OCI-LY7 (cell line): ENCODE measurements at regions not wholly inside any gene's neighbourhood (a gene's known extent, or its start where the extent isn't known, plus 50 kb on each side); places are given as distances from the start of the nearest gene placed in this dataset.
"Not testable (repeated sequence)": the region's sequence is repeated elsewhere in the genome, so short reads cannot be mapped to it uniquely, and the experiment has no call there.

ENCODE experiments used
- EZH2phosphoT487 ChIP-seq: fragments of 200-600 bp; sonication (generic); IDR thresholded peaks from 2 replicates; pipeline ENCODE4 v1.6.1; 2018; ENCODE audit warnings: low read depth, borderline replicate concordance, mild to moderate bottlenecking, mixed run types, antibody characterized with exemption, low read length, moderate library complexity, mixed read lengths
- TF ChIP-seq, protein P1 (sequence below): fragments of 200-600 bp; sonication (generic); conservative IDR thresholded peaks from 2 replicates; pipeline ENCODE4 v1.5.1; 2014; ENCODE audit warnings: mild to moderate bottlenecking, antibody characterized with exemption, low read length, moderate library complexity, mixed read lengths

DNA sequence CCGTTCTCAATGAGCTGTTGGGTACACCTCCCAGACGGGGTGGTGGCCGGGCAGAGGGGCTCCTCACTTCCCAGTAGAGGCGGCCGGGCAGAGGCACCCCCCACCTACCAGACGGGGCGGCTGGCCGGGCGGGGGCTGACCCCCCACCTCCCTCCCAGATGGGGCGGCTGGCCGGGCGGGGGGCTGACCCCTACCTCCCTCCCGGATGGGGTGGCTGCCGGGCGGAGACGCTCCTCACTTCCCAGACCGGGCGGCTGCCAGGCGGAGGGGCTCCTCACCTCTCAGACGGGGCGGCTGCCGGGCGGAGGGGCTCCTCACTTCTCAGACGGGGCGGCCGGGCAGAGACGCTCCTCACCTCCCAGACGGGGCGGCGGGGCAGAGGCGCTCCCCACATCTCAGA is 101.6 kb downstream of the ZNF429 start:
- TF ChIP-seq, protein P1, sequence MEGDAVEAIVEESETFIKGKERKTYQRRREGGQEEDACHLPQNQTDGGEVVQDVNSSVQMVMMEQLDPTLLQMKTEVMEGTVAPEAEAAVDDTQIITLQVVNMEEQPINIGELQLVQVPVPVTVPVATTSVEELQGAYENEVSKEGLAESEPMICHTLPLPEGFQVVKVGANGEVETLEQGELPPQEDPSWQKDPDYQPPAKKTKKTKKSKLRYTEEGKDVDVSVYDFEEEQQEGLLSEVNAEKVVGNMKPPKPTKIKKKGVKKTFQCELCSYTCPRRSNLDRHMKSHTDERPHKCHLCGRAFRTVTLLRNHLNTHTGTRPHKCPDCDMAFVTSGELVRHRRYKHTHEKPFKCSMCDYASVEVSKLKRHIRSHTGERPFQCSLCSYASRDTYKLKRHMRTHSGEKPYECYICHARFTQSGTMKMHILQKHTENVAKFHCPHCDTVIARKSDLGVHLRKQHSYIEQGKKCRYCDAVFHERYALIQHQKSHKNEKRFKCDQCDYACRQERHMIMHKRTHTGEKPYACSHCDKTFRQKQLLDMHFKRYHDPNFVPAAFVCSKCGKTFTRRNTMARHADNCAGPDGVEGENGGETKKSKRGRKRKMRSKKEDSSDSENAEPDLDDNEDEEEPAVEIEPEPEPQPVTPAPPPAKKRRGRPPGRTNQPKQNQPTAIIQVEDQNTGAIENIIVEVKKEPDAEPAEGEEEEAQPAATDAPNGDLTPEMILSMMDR = not testable (repeated sequence)
- TF ChIP-seq EZH2phosphoT487 = not testable (repeated sequence)
